Ovary (tissue), 7 donors: ENCODE measurements at regions not wholly inside any gene's neighbourhood (a gene's known extent, or its start where the extent isn't known, plus 50 kb on each side); places are given as distances from the start of the nearest gene placed in this dataset.

Experiments
- DNase-seq, 5 donors: peaks; one replicate each; pipeline ENCODE4 v3.0.0-alpha.2; 2019 to 2020
- H3K27ac ChIP-seq, 2 donors: fragments of 200-600 bp; one replicate each; pipeline versions ENCODE4 v1.5.1 to v1.8.0; 2019 to 2022
- H3K27me3 ChIP-seq: fragments of 200-600 bp; one replicate; pipeline ENCODE4 v1.8.0; 2022
- H3K36me3 ChIP-seq: fragments of 200-600 bp; sonication (generic); one replicate; pipeline ENCODE4 v1.5.1; 2019
- H3K4me1 ChIP-seq: one replicate; pipeline ENCODE4 v1.8.1; 2013; ENCODE audit warnings: mild to moderate bottlenecking, moderate library complexity; ENCODE audit not compliant: insufficient read depth
- H3K4me3 ChIP-seq: fragments of 200-600 bp; sonication (generic); one replicate; pipeline ENCODE4 v1.5.1; 2017
- H3K9me3 ChIP-seq, 2 donors: fragments of 200-600 bp in 1 of 2; sonication (generic) in 1 of 2; one replicate each; pipeline versions ENCODE4 v1.5.1 to v1.8.1; 2013 to 2019; ENCODE audit warnings: mild to moderate bottlenecking in 1 of 2, moderate library complexity in 1 of 2
- CTCF ChIP-seq, 3 donors: fragments of 450-650 bp in 2 of 3; fragments of 200-600 bp in 1 of 3; IDR thresholded peaks; one replicate each; pipeline versions ENCODE4 v1.5.1 to v1.8.0; 2016 to 2022; ENCODE audit warnings: antibody characterized with exemption in 3 of 3, mild to moderate bottlenecking in 1 of 3
- EP300 ChIP-seq: sonication (generic); formaldehyde crosslinking; IDR thresholded peaks from one replicate; pipeline ENCODE4 v1.6.1; 2017; ENCODE audit warnings: antibody characterized with exemption
- POLR2A ChIP-seq: fragments of 450-650 bp; IDR thresholded peaks from one replicate; pipeline ENCODE4 v1.6.1; 2017; ENCODE audit warnings: antibody characterized with exemption, mild to moderate bottlenecking, moderate library complexity
- WGBS, 3 donors: extraction: QIAGEN DNeasy Blood & Tissue Kit in 1 of 3; methylation state at CpG; one replicate each; pipeline versions ENCODE4 v1.1.5 to v1.1.7; 2013 to 2017; 5-methylcytosine and 5-hydroxymethylcytosine counted together
- intact Hi-C, 4 donors: fragments of 100-400 bp; cut with DNase I; formaldehyde crosslinking; loops; one replicate each; pipeline versions ENCODE4 v1.11.0 to v1.15.1; 2022 to 2023
- donor health status: DM: no; HTN: no; CAD: no; lungs with moderate emphysema.
- donor health status: DM: no; HTN: no; CAD: no.
- donor health status: Bipolar disorder and iron deficiency.
- donor health status: DM: no; HTN: no; CAD: no.
- donor health status: DM: yes; HTN: yes; CAD: no.

DNA sequence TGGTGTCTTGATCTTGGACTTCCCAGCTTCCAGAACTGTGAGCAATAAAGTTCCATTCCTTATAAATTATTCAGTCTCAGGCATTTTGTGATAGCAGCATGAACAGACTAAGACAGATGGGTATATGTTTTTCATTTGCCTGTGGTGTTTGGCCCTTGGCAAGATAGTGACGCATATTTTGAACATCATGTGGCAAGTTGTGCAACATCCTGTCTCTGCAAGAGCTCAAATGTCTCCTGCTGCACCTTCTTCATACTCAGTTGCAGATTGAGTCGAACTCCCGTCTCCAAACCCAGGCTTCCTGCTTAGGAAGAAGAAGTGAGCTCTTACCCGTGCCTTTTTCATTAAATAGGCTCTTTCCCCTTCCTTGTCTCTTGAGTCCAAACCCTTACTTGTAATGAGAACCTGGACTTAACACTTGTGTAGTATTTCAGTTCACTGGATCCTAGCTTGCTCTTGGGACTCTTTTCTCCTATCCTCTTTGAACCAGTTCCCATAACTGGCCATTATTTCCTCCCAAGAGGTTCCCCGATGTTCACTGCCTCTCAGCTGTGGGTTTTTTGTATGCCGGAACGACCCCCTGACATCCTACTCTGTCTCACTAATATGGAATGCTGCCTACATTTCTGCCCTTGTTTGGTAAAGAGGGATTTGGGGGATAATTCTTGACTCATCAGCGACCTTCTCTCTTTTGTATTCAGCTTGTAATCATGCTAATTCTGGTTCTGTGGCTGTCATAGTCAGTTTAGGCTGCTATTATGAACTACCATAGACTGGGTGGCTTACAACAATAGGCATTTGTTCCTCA is 125.0 kb upstream of the KCNK2 start:
- no peak for DNase-seq
- Histone ChIP-seq H3K36me3 (no peaks in the 10 kb centered on the region), H3K27ac (no peak overlapping the region), H3K27me3 (no peaks in the 10 kb centered on the region), H3K4me3 (no peak overlapping the region), H3K9me3 (no peaks in the 10 kb centered on the region), H3K4me1 (no peaks in the 10 kb centered on the region)
- intact Hi-C loops: no loop called here
- 71 to 78% (median 73%) methylated on average over 8 of the region's 8 CpGs for WGBS, 3 donors
- TF ChIP-seq CTCF (IDR thresholded peaks at IDR 0.05): no peak
- TF ChIP-seq POLR2A: no peak
- TF ChIP-seq EP300: no peak

DNA sequence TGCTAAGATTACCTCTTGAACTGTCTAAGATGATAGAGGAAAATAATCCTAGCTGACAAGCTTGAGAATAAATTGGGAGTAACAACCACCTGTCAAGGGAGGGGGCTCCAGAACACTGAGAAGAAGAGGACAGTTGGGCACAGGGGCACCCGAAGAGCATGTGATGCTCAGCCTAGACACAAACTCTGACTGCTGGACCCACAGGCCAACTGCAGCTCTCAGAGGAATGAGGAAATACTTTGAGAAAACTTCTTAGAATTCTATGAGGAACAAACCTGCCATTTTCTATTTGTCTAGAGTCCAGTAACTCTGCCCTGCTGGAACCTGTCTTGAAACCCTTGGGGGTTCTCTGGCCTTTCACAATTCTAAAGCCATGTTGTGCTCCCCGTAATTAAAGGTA is 124.1 kb upstream of the KCNK2 start:
- TF ChIP-seq POLR2A: no peak
- TF ChIP-seq CTCF (IDR thresholded peaks at IDR 0.05): no peak
- no peak for TF ChIP-seq EP300
- DNase-seq: no peak
- Histone ChIP-seq H3K4me3 (no peak overlapping the region), H3K36me3 (no peaks in the 10 kb centered on the region), H3K9me3 (no peaks in the 10 kb centered on the region), H3K27me3 (no peaks in the 10 kb centered on the region), H3K4me1 (no peaks in the 10 kb centered on the region), H3K27ac (no peak overlapping the region)
- intact Hi-C loops: no loop called here
- WGBS, 3 donors: 76 to 86% (median 82%) methylated on average over 2 of the region's 2 CpGs

DNA sequence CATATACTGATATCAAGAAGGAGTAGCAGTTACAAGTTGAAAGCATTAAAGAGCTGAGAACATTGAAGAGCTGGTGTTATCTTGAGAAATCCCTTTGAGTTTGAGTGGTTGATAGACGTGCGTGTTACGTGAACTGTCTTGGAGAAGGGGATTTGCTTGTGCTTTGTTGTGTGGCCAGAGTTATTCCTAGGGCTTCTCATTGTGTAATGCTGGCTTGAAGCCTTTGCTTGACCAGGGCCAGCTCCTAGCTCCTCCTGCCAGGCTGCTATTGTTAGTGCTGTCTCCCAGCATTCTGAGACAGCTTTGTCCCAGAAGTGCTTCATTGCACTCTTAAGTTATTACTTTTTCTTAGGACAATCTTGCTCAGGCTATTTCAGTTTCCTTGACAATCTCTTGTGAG is 116.2 kb upstream of the KCNK2 start:
- no peak for TF ChIP-seq CTCF (IDR thresholded peaks at IDR 0.05)
- no peak for TF ChIP-seq POLR2A
- no peak for TF ChIP-seq EP300
- 73 to 78% (median 76%) methylated on average over 3 of the region's 3 CpGs for WGBS, 3 donors
- no peaks in the 10 kb centered on the region for H3K9me3 ChIP-seq
- no peak overlapping the region for H3K4me3 ChIP-seq
- H3K36me3 ChIP-seq: no peaks in the 10 kb centered on the region
- intact Hi-C loops: no loop called here
- H3K27ac ChIP-seq: no peak overlapping the region
- H3K4me1 ChIP-seq: no peaks in the 10 kb centered on the region
- no peaks in the 10 kb centered on the region for H3K27me3 ChIP-seq
- no peak for DNase-seq

- Histone ChIP-seq H3K27me3 (no peaks in the 10 kb centered on the region), H3K27ac (no peak overlapping the region), H3K9me3 (no peaks in the 10 kb centered on the region), H3K36me3 (no peaks in the 10 kb centered on the region), H3K4me1 (no peaks in the 10 kb centered on the region), H3K4me3 (no peak overlapping the region)
- intact Hi-C loops: no loop called here
- 57 to 67% (median 63%) methylated on average over 5 of the region's 5 CpGs for WGBS, 3 donors
- DNase-seq: no peak
- no peak for TF ChIP-seq POLR2A
Observed at GRCh38 chr1:214967865-214968575, 114.5 kb upstream of the KCNK2 start.

DNA sequence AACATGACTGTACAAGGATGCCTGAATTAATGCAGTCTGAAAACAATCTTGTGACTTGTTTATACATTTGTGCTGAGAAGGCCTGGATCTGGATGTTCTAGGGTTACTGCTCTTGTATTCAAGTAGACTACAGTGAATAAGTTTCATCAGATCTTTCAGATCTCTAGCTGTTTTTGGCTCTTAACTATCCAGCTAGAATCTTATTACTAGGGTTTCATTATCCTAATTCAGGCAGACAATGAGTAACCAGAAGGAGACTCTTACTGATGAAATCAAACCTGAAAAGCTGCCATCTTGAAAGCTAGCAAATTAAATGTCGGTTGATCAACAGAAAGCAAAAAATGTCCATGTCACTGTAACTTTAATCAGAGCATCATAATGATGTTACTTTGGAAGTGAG is 112.5 kb upstream of the KCNK2 start:
- Histone ChIP-seq H3K4me3 (no peak overlapping the region), H3K9me3 (no peaks in the 10 kb centered on the region), H3K4me1 (no peaks in the 10 kb centered on the region), H3K27ac (no peak overlapping the region), H3K36me3 (no peaks in the 10 kb centered on the region), H3K27me3 (no peaks in the 10 kb centered on the region)
- WGBS, 3 donors: 86 to 93% (median 91%) methylated on average over 1 of the region's 1 CpG
- DNase-seq: no peak
- TF ChIP-seq CTCF (IDR thresholded peaks at IDR 0.05) (no peak), EP300 (no peak)
- intact Hi-C loops: no loop called here
